NK-92 (cell line): ENCODE measurements at regions not wholly inside any gene's neighbourhood (a gene's known extent, or its start where the extent isn't known, plus 50 kb on each side); places are given as distances from the start of the nearest gene placed in this dataset.
"Not testable (repeated sequence)": the region's sequence is repeated elsewhere in the genome, so short reads cannot be mapped to it uniquely, and the experiment has no call there.

Experiments
- DNase-seq: peaks from one replicate; lab custom pipeline; 2025; ENCODE audit not compliant: unreplicated experiment; lab: John Stamatoyannopoulos, UW

DNA sequence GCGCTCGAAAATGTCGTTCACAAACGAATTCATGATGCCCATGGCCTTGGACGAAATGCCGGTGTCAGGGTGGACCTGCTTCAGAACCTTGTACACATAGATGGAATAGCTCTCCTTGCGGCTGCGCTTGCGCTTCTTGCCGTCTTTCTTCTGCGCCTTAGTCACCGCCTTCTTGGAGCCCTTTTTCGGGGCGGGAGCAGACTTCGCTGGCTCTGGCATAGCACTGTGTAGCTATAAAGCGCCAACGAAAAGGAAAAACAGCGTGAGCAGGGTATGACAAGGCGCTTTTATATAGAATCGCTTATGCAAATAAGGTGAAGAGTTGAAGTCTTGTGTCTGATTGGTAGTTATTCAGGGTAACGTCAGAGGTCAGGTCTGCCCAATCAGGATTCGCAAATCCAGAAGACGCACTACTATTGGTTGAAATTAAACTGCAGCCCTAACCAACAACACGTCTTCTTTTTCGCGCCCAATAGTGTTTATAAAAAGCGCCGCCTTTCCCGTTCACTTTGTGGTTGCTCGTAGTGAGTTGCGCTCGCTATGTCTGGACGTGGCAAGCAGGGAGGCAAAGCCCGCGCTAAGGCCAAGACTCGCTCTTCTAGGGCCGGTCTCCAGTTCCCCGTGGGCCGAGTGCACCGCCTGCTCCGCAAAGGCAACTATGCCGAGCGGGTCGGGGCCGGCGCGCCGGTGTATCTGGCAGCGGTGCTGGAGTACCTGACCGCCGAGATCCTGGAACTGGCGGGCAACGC, 114.8 kb upstream of the PRSS16 start:
- DNase-seq = peak; percentile 88

DNA sequence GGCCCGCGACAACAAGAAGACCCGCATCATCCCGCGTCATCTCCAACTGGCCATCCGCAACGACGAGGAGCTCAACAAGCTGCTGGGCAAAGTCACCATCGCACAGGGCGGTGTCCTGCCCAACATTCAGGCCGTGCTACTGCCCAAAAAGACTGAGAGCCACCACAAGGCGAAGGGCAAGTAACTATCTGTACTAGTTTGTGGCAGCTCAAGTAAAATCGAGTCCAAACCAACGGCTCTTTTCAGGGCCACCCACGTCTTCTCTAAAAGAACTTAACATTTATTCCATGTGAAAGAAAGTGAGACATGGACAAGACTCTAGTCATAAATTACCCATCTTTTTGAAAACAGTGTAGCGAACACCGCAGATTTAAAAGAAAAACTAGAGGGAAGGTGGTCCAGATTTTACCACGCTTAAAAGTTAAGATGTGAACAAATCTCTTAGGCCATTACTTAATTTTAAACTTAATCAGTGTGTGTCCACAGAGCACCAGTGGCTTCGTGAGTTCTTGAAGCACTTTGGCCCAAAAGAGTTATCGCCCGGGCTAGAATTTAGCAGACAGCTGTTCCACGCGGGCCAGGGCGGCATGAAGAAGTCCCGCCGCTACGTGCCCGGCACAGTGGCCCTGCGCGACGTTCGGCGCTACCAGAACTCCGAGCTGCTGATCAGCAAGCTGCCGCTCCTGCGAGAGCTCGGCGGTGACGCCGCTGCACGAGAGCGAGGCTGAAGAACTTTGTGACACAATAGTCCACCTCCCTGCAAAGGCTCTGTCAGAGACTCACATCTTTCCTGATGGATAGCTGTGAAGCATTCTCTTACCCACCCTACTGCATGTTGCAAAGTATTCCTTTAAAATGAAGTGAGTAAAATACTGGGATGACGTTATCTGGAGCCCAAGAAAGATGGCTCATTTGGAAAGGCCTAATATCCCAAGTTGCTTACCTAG, 113.9 kb upstream of the PRSS16 start:
- no peak for DNase-seq

DNA sequence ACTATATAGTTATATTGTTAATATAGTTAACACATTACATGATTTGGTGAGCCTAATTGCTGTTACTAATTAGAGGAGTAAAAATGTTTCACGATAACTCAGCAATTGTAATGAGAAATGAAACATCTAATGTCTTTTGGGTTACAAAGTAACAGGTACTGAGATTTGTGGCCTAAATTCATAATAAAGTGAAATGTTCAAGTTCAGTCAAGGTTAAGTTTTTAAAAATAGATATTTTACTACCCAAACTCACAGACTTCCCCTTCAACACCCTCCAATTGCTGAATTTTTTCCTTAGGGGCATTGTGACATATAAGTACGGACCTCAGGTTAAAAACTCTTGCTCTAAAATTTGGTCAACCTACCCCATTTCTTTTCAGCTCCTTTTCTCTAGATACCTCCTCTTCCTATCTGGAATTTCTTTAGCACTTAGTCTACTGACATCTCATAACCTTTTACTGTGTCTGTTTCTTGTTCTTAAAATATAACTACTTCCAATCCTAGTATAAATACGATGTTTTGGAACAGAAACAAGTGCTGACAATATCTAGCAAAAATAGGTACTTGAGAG, 112.3 kb upstream of the PRSS16 start:
- DNase-seq = no peak

DNA sequence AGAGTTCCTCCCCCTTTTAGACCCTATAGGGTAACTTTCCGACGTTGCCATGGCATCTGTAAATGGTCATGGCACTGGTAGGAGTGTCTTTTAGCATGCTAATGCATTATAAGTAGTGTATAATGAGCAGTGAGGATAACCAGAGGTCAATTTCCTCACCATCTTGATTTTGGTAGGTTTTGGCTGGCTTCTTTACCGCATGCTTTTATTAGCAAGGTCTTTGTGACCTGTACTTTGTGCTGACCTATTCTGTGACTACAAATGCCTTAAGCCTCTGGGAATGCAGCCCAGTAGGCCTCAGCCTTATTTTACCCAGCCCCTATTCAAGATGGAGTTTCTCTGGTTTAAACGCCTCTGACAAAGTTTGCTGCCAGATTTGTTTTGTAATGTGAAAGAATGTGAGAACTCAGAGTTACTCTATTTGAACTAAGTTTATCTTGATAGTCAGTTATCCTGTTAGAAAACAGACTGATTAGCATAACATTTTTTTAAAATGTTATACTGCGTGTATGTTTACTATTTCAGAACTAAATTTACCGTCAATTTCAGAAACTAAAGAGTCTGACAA, 111.3 kb upstream of the PRSS16 start:
- DNase-seq = no peak

DNA sequence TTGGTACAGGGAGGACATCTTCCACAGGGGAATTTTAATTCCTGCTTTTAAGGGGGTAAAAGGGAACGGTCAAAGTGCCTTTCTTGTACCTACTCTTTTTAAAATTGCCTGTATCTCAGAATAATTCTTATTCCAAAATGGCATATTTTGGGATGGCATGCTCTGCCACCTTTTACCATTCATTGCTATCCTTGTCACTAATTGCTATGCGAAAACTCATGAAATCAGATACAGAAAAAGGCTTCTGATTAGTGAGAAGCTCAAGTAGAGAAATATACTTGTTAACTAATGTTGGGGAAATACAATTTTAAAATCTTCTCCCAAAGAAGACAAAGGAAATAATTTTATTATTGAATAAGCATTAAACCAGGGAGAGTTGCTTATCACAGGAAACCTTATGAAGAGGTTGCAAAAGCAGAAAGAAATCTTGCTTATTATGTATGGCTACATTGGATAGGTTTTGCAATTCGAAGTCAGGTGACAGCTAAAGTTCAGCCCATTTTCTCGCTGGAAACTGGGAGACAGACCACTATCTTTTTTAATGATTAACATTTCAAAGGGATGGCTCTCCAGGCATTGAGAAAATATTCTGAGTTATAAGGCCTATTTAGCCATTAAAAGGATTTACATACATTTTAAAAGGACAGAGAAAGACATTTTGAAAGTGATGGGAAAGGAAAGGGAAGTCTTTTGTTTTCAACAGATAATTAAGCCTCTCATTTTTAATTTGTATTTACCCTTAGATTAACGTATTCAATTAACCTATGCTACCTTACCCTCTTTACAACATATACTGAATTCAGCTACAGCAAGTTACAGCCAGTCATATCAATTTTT, 110.3 kb upstream of the PRSS16 start:
- DNase-seq = no peak

DNA sequence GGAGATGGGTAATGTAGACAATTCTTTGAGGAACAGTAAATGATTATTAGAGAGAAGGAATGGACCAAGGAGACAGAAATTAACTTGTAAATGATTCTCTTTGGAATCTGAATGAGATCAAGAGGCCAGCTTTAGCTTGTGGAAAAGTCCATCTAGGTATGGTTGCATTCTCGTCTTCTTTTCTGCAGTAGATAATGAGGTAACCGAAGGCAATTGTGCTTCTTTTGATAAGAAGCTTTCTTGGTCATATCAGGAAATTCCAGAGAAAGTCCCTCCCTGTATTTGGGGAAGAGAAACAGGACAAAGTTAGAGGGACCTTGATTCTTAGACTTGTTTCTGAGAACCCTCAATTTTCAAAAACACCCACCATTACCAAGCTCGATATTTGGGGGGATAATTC, 109.1 kb upstream of the PRSS16 start:
- no peak for DNase-seq

DNA sequence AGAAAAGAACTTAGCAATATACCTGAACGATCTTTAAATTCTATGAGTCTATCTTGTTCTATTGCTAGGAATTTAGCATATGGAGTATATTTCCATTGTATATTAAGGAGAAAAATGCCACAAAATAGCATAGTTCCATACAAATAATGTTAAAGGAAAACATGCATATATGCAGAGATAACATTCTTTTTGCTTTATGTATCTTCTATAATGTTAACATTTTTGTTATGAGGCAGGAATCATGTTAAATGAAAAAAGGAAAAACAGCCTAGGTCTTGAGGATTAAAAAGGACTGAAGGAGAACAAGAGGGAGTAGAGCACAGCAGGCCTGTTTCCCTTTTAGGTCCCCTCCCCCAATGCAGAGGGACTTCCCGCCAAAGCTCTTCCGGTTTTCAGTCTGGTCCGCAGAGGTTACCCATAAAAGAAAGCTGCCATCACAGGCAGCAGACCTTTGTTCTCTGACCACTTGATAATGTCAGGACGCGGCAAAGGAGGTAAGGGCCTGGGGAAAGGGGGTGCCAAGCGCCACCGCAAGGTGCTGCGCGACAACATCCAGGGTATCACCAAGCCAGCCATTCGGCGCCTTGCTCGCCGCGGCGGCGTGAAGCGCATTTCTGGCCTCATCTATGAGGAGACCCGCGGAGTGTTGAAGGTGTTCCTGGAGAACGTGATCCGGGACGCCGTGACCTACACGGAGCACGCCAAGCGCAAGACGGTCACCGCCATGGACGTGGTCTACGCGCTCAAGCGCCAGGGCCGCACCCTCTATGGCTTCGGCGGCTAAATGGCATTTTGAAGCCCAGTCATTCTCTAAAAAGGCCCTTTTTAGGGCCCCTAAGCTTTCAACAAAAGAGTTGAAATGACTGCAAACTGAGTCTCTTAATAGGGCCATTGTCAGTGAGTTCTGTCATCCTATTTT, 108.4 kb upstream of the PRSS16 start:
- no peak for DNase-seq

DNA sequence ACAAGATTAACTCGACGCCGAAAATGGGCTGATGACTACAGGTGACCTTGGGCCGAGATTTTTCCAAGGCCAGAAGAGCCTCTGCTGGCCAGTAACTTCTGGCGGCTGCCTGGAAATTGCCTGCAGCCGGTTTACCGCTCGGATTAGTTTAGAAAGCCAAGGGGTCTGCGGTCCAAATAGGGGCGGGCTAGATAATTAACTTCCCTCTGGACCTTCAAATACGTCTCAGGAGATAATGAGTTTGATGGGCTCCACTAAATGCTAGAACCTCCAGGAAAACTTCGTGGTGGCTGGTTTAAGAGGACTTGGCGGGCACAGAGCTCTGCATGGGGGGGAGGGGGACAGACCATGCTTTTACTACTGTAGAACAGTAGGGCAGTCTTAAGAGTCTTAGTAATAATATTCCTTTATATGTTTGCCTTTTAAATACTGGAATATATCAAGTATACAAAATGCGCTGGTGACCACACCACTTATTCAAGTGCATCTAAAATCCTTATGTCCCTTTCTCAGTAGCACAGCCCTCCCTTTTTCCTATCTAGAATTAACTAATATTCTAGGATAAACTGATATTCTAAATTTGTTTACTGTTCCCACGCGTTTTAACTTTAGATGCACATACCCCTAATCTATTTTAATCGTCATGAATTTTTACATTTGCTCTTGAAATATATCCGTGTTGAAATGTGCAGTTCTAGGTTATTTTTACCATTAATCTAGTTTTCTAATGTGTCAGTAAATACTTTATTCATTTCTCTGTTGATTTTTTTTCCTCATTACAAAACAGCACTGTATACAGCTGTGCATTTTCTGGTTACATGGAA, 107.5 kb upstream of the PRSS16 start:
- DNase-seq = no peak

DNA sequence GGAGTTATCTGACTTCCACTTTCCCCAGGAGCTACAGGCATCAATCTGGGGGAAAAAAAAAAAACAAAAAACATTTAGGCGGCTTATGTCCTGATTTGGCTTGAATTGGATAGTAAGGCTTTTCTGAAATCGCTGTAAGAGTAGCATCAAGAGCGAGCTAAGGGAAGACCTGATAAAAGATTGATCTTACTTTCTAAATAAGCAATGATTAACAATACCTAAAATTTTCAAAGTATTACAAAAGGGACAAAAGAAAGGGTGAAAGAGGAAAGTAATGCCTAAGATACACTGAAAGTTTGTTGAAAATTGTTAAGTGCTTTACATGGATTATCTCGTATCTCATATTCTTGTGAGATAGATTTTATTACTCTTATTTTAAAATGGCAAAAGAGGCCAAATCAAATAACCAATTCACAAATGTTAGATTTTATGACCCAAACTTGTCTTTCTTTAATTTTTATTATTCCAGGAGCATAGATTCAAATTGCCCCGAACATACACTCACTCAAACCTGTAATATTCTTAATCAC, 106.4 kb upstream of the PRSS16 start:
- DNase-seq = no peak

DNA sequence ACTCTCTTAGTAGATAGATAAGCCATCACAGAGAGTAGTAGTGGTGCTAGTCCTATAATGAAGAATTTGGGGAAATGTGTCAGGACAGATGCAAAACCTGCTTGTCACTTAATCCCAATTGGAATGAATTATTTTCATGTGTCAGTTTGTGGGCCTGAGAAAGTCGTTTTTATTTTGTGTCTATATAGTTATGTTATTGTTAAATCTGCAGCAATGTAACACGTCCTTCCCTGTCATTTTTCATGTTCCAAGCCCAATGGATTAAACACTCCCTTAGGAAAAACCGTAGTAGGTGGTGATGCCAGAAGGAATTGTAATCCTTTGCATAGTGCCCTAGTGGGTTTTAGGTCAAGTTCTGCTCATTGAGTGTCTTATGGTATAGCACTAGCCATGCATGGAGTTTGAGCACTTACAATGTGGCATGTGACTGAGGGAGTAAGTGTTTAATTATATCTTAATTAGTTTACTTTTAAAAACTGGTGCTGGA, 105.9 kb upstream of the PRSS16 start:
- no peak for DNase-seq

DNA sequence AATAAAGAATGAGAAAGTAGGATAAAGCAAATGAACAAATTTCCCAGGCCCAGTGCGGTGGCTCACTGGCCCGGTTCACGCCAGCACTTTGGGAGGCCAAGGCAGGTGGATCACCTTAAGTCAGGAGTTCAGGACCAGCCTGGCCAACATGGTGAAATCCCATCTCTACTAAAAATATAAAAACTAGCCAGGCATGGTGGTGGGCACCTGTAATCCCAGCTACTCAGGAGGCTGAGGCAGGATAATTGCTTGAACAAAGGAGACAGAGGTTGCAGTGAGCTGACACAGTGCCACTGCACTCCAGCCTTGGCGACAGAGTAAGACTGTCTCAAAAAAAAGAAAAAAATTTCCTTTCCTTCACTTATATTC, 104.5 kb upstream of the PRSS16 start:
- not testable (repeated sequence) for DNase-seq

DNA sequence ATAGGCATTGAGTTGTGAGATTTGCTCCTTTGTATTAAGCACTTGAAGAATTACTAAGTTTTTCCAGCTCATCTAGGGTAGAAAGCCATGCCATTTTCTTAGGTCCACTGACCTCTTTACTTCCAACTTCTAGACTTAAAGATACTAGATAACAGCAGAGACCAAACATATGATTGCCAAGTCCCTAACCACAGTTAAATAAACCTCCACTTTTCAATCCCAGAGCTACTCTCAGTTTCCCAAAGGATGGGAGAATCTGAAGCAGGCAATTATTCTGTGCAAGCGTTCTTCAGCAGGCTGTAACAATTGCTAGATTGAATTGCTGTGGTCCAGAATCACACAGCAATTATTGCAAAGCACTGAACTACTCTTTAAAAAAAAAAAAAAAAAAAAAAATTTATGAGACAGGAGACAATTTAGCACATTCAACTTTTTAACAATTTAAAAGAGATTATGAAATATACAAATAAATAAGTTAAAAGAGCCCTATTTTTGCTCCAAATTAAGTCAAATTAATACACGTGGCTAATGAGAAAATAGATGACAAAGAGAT, 104.0 kb upstream of the PRSS16 start:
- no peak for DNase-seq

DNA sequence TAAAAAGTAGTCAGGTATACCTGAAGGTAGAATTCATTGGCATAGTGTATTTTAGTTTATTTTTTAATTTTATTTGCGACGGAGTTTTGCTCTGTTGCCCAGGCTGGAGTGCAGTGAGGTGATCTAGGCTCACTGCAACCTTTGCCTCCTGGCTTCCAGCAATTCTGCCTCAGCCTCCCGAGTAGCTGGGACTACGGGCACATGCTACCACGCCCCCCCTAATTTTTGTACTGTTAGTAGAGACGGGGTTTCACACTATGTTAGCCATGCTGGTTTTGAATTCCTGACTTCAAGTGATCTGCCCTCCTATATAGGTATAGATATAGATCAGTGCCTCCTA, 102.8 kb upstream of the PRSS16 start:
- DNase-seq = no peak

DNA sequence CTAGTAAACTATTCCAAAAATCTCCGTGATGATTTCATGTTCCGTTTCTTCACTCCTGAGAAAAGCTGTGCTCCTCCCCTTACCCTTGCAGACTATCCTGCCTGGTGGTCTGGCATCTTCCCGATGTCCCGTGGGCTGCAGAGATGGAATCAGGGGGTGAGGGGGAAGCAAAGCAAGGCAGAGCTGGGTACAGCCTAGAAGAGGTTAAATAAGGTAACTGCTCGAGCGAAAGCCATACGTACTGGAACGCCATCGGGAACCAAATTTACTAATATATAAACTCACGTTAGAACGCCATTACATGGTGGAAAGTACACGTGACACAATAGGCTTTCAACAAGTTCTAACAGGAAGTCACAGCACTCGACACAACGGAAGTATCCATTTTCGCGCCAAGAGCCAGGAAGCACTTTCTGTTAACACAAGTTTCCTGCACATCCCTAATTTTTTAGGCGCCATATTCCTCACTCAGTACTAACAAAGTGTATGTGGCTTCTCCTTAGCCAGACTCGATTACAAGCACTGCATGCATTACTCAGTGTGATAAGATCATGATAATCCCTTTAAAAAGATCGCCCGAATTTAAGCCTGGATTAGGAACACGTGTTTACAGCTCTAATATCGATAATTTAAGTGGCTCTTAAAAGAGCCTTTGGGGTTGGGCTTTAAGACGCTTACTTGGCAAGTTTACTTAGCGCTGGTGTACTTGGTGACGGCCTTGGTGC, 101.6 kb upstream of the PRSS16 start:
- peak; percentile 35 for DNase-seq

DNA sequence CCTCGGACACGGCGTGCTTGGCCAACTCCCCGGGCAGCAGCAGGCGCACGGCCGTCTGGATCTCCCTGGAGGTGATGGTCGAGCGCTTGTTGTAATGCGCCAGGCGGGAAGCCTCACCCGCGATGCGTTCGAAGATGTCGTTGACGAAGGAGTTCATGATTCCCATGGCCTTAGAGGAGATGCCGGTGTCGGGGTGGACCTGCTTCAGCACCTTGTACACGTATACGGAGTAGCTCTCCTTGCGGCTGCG, 101.1 kb upstream of the PRSS16 start:
- DNase-seq = not testable (repeated sequence)

DNA sequence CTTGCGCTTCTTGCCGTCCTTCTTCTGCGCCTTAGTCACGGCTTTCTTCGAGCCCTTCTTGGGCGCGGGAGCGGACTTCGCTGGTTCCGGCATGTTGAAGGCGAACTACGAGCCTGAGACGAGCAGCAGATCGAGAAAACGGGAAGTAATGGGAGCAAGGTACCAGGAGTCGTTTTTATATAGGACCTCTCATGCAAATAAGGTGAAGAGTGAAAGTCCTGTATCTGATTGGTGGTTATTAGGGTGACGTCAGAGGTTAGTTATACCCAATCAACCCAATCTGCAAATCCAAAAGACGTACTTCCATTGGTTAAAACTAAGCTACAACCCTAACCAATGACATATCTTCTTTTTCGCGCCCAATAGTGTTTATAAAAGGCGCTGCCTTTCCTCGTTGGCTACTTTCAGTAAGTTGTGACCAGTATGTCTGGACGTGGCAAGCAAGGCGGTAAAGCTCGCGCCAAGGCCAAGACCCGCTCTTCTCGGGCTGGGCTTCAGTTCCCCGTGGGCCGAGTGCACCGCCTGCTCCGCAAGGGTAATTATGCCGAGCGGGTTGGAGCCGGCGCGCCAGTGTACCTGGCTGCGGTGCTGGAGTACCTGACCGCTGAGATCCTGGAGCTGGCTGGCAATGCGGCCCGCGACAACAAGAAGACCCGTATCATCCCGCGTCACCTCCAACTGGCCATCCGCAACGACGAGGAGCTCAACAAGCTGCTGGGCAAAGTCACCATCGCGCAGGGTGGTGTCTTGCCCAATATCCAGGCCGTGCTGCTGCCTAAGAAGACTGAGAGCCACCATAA, 100.6 kb upstream of the PRSS16 start:
- no peak for DNase-seq

DNA sequence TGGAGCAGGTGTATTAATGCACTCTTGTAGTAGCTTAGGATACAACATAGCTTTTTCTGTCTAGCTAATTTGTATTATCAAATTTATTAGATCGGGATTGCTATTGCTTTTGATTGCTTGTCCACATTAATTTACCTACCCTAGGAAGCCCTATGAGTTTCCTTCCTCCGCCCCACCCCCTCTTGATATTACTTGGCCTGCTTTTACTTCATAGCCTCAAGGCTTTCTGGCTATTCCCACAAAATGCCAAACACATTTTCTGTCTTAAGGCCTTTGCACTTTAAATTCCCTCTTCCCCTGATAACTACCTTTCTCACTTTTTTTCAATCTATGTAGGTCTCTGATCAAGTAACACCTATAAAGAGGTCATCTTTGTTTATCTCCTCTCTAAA, 99.1 kb upstream of the PRSS16 start:
- no peak for DNase-seq
